Right lobe of liver (tissue), 6 donors: ENCODE measurements at regions not wholly inside any gene's neighbourhood (a gene's known extent, or its start where the extent isn't known, plus 50 kb on each side); places are given as distances from the start of the nearest gene placed in this dataset.
"Not testable (repeated sequence)": the region's sequence is repeated elsewhere in the genome, so short reads cannot be mapped to it uniquely, and the experiment has no call there.

Source experiments
- ATAC-seq, 4 donors: fragments of 200-7000 bp; cut with Tn5 transposase; one replicate each; pipeline ENCODE4 v1.9.1; 2020; ENCODE audit warnings: mild to moderate bottlenecking in 4 of 4, moderate library complexity in 4 of 4
- DNase-seq, 3 donors: peaks; one replicate each; pipeline ENCODE4 v3.0.0-alpha.2; 2020
- H3K27ac ChIP-seq, 3 donors: fragments of 200-600 bp; one replicate each; pipeline ENCODE4 v1.8.0; 2022
- H3K27me3 ChIP-seq, 2 donors: fragments of 200-600 bp; one replicate each; pipeline ENCODE4 v1.8.0; 2022
- H3K36me3 ChIP-seq, 4 donors: fragments of 200-600 bp; sonication (generic) in 1 of 4; one replicate each; pipeline versions ENCODE4 v1.5.1 to v1.8.0; 2017 to 2022; ENCODE audit warnings: control low read depth in 1 of 4
- H3K4me1 ChIP-seq, 4 donors: fragments of 200-600 bp; sonication (generic) in 1 of 4; one replicate each; pipeline versions ENCODE4 v1.5.1 to v1.8.0; 2017 to 2022; ENCODE audit warnings: control low read depth in 1 of 4
- H3K4me3 ChIP-seq, 3 donors: fragments of 200-600 bp; one replicate each; pipeline ENCODE4 v1.8.0; 2022
- H3K9me3 ChIP-seq, 4 donors: fragments of 200-600 bp; sonication (generic) in 1 of 4; one replicate each; pipeline versions ENCODE4 v1.5.1 to v1.8.0; 2017 to 2022; ENCODE audit warnings: control low read depth in 1 of 4
- POLR2A ChIP-seq: fragments of 450-650 bp; IDR thresholded peaks from one replicate; pipeline ENCODE4 v1.6.1; 2017; ENCODE audit warnings: antibody characterized with exemption, mild to moderate bottlenecking
- WGBS: methylation state at CpG from one replicate; pipeline ENCODE4 v1.1.6; 2018; ENCODE audit warnings: low coverage, low lambda C conversion rate; ENCODE audit not compliant: insufficient coverage; ENCODE audit errors: missing lambda C conversion rate; 5-methylcytosine and 5-hydroxymethylcytosine counted together
- intact Hi-C, 2 donors: fragments of 100-400 bp; cut with DNase I; formaldehyde crosslinking; loops; one replicate each; pipeline versions ENCODE4 v1.11.2 to v1.14.1; 2022
- TF ChIP-seq, protein P1 (sequence below), 4 donors: fragments of 200-600 bp in 3 of 4; fragments of 450-650 bp in 1 of 4; IDR thresholded peaks; one replicate each; pipeline versions ENCODE4 v1.5.1 to v1.8.0; 2016 to 2022; ENCODE audit warnings: antibody characterized with exemption in 4 of 4, mild to moderate bottlenecking in 2 of 4
- donor health status: DM: no; HTN: yes; CAD: no.
- donor health status: DM: no; HTN: no; CAD: no.
- donor health status: DM: no; HTN: no; CAD: no.
- donor health status: DM: no; HTN: yes; CAD: no.
- donor health status: DM: no; HTN: yes; CAD: no.

DNA sequence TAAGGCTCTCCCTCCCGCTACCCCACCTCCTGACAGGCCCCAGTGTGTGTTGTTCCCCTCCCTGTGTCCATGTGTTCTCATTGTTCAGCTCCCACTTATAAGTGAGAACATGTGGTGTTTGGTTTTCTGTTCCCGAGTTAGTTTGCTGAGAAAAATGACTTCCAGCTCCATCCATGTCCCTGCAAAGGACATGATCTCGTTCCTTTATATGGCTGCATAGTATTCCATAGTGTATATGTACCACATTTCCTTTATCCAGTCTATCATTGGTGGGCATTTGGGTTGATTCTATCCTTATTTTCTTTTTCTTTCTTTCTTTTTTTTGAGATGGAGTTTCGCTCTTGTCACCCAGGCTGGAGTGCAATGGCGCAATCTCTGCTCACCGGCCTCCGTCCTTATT, 57.8 kb upstream of the RASSF3 start:
- H3K9me3 ChIP-seq, H3K27me3 ChIP-seq, H3K36me3 ChIP-seq, DNase-seq, H3K4me1 ChIP-seq, ATAC-seq, H3K4me3 ChIP-seq, H3K27ac ChIP-seq: not testable (repeated sequence)
- 89% methylated on average over 6 of the region's 7 CpGs for WGBS
- intact Hi-C loops: loop anchor here in 1 of 2 donors (5.0 kb wide), 1 partner anchor 145 kb away; no protein-coding TSS in a partner anchor

DNA sequence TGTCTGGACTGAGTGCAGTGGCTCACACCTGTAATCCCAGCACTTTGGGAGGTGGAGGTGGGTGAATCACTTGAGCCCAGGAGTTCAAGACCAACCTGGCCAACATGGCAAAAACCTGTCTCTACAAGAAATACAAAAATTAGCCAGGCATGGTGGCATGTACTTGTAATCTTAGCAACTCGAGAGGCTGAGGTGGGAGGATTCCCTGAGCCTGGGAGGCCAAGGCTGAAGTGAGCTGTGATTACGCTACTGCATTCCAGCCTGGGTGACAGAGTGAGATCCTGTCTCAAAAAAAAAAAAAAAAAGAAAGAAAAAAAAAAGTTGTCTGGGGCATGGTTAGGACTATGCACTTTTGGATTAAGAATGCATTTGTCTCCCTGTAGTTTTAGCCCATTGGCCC, 56.6 kb upstream of the RASSF3 start:
- not testable (repeated sequence) for H3K4me1 ChIP-seq, H3K36me3 ChIP-seq, DNase-seq, H3K4me3 ChIP-seq, H3K9me3 ChIP-seq, ATAC-seq, H3K27me3 ChIP-seq, H3K27ac ChIP-seq
- 88% methylated on average over 2 of the region's 2 CpGs for WGBS
- intact Hi-C loops: loop anchor here in 1 of 2 donors (5.0 kb wide), 1 partner anchor 144 kb away; no protein-coding TSS in a partner anchor

DNA sequence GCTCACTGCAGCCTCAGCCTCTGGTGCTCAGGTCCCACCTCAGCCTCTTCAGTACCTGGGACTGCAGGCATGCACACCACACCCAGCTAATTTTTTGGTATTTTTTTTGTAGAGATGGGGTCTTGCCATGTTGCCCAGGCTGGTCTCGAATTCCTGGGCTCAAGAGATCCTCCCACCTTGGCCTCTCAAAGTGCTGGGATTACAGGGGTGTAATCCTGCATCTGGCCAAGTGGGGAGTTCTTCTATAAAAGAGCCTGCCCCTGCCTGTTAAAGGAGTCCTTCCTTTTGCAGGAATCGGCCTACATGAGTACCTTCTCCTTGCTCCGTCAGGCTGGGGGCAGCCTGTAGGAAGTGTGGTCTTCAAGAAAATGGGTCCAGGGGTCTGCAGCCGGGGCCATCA, 54.1 kb upstream of the RASSF3 start:
- H3K9me3 ChIP-seq: no peaks in the 10 kb centered on the region
- TF ChIP-seq, protein P1, sequence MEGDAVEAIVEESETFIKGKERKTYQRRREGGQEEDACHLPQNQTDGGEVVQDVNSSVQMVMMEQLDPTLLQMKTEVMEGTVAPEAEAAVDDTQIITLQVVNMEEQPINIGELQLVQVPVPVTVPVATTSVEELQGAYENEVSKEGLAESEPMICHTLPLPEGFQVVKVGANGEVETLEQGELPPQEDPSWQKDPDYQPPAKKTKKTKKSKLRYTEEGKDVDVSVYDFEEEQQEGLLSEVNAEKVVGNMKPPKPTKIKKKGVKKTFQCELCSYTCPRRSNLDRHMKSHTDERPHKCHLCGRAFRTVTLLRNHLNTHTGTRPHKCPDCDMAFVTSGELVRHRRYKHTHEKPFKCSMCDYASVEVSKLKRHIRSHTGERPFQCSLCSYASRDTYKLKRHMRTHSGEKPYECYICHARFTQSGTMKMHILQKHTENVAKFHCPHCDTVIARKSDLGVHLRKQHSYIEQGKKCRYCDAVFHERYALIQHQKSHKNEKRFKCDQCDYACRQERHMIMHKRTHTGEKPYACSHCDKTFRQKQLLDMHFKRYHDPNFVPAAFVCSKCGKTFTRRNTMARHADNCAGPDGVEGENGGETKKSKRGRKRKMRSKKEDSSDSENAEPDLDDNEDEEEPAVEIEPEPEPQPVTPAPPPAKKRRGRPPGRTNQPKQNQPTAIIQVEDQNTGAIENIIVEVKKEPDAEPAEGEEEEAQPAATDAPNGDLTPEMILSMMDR (IDR thresholded peaks at IDR 0.05): no peak
- no peak for TF ChIP-seq POLR2A
- H3K27ac ChIP-seq: no peak overlapping the region
- H3K36me3 ChIP-seq: no peaks in the 10 kb centered on the region
- H3K4me3 ChIP-seq: no peak overlapping the region
- H3K27me3 ChIP-seq: no peaks in the 10 kb centered on the region
- H3K4me1 ChIP-seq: no peaks in the 10 kb centered on the region
- DNase-seq: no peak
- intact Hi-C loops: no loop called here
- 66% methylated on average over 3 of the region's 4 CpGs for WGBS
- ATAC-seq: no peak

DNA sequence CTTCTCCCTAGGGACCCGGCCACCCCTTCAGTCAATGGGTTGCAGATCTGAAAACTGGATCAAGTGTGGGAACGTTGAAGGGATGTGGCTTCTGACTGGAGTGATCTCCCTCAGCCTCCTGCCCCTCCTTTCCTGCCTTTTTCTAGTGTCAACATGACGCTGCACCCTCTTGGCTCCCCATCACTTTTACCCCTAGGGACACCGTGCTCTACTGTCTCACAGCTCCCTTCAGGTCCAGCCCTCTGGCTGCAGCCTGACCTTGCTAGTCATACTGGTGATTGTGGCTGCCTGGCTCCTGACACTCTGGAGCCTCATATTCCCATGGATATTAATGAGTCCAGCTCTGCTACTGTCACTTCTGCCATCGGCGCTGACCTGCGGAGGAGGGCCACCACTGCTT, 51.5 kb upstream of the RASSF3 start:
- no peaks in the 10 kb centered on the region for H3K4me1 ChIP-seq
- no peaks in the 10 kb centered on the region for H3K36me3 ChIP-seq
- TF ChIP-seq, protein P1 (IDR thresholded peaks at IDR 0.05): no peak
- no peak for TF ChIP-seq POLR2A
- ATAC-seq (no peak), DNase-seq (no peak)
- H3K27me3 ChIP-seq: no peaks in the 10 kb centered on the region
- 86% methylated on average over 4 of the region's 7 CpGs for WGBS
- H3K4me3 ChIP-seq: no peak overlapping the region
- H3K9me3 ChIP-seq: no peaks in the 10 kb centered on the region
- H3K27ac ChIP-seq: no peak overlapping the region
- intact Hi-C loops: no loop called here

DNA sequence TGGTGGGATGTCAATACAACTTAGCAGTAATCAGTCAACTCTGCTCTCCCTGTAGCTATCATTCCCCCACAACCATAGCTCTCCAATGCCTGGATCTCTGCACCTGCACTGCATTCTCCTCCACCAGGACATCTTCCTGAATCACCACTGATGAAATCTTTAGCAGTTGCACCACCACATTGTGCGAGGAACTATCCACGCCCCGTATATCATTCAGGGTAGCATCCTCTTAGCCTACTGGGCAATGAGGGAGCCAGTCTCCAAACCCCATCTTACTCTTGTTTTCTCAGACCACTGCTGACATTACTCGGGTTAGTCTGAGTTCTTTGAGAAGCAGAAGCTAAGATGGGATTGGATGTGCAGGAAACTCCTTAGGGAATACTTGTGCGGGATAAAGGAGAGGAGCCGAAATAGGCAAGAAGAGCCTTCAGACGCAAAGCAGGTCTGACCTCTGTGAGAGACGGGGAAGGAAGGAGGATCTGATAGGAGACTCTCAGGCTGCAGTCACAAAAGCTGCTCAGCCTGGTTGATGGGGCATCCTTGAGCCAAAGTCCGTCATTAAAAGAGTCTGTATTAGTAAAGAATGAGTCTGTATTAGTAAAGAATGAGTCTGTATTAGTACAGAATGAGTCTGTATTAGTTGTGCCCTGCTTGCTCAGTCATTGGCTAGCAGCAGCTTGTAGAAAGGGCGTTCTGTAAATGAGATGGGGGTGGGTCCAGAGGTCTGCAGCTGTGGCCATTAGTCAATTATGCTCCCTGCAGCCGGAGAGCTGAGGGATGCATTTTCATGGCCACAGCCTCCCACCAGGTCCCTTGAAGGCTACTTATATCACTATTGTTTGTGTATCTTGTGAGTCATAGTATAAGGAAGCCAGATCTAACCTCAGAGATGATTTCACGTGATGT, 49.6 kb upstream of the RASSF3 start:
- TF ChIP-seq, protein P1 (IDR thresholded peaks at IDR 0.05): no peak
- Histone ChIP-seq H3K4me3 (no peak overlapping the region), H3K36me3 (no peaks in the 10 kb centered on the region), H3K9me3 (no peaks in the 10 kb centered on the region), H3K4me1 (no peaks in the 10 kb centered on the region), H3K27me3 (no peaks in the 10 kb centered on the region), H3K27ac (no peak overlapping the region)
- intact Hi-C loops: no loop called here
- 47% methylated on average over 11 of the region's 12 CpGs for WGBS
- ATAC-seq (no peak), DNase-seq (no peak)
